ENCODE measurements at regions not wholly inside any gene's neighbourhood (a gene's known extent, or its start where the extent isn't known, plus 50 kb on each side); places are given as distances from the start of the nearest gene placed in this dataset.

- Histone ChIP-seq H3K9ac (ENCODE audit: low read length) (no peak overlapping the region), H3K4me2 (ENCODE audit: low read length) (no peak overlapping the region), H2AFZ (ENCODE audit: low read depth, low read length, poor library complexity, severe bottlenecking) (no peak overlapping the region), H3K9me3 (ENCODE audit: control insufficient read depth in 1 of 2, insufficient read depth in 1 of 2, low read depth in 1 of 2, low read length in 2 of 2) (no peaks in the 10 kb centered on the region), H3K9me2 (ENCODE audit: insufficient read depth) (no peaks in the 10 kb centered on the region), H3K27me3 (ENCODE audit: insufficient read depth, low read length) (no peaks in the 10 kb centered on the region), H3K27ac (ENCODE audit: low read depth, low read length) (no peak overlapping the region), H4K20me1 (ENCODE audit: insufficient read depth) (no peaks in the 10 kb centered on the region), H3K36me3 (ENCODE audit: control insufficient read depth in 1 of 2, insufficient read depth in 2 of 2, low read length in 2 of 2) (no peaks in the 10 kb centered on the region), H3K4me3 (replicated peaks in 1 of 2; ENCODE audit: low read depth in 1 of 2, low read length in 2 of 2) (no peak overlapping the region), H3K4me1 (ENCODE audit: control insufficient read depth in 1 of 2, insufficient read depth in 2 of 2, low read length in 2 of 2) (no peaks in the 10 kb centered on the region), H3K79me2 (ENCODE audit: insufficient read depth, low read length) (no peaks in the 10 kb centered on the region)
- ChIA-PET RAD21 (ENCODE audit: low non-redundant PET in 1 of 2, low total read pairs in 2 of 2, uncharacterized antibody in 2 of 2, unreplicated experiment in 2 of 2) (no interaction called here), CTCF (no interaction called here), POLR2A (no interaction called here)
- DNase-seq (ENCODE audit: low read depth, low spot score) = no peak
- intact Hi-C loops (cut with micrococcal nuclease) = no loop called here
- ATAC-seq = no peak
- no TSS peak for BruUV-seq (replicated peaks)
- TF ChIP-seq SRF (IDR thresholded peaks at IDR 0.05; ENCODE audit: low read depth) (no peak), EGR1 (IDR thresholded peaks at IDR 0.05; ENCODE audit: low read depth) (no peak), CBX3 (IDR thresholded peaks at IDR 0.05; ENCODE audit: low read depth) (no peak), POLR2A (IDR thresholded peaks at IDR 0.05; ENCODE audit: borderline replicate concordance, extremely low read depth, insufficient read depth, insufficient read length) (no peak), ZFX (IDR thresholded peaks at IDR 0.05) (no peak), YY1 (IDR thresholded peaks at IDR 0.05; ENCODE audit: extremely low read depth, insufficient replicate concordance, low read depth, low read length) (no peak), SP1 (IDR thresholded peaks at IDR 0.05; ENCODE audit: low read depth) (no peak), MAX (IDR thresholded peaks at IDR 0.05) (no peak), RAD21 (IDR thresholded peaks at IDR 0.05; ENCODE audit: low read depth) (no peak), SIN3A (IDR thresholded peaks at IDR 0.05; ENCODE audit: low read depth) (no peak), EZH2phosphoT487 (IDR thresholded peaks at IDR 0.05; ENCODE audit: borderline replicate concordance) (no peak), ELF1 (IDR thresholded peaks at IDR 0.05; ENCODE audit: borderline replicate concordance, low read depth) (no peak), CEBPB (IDR thresholded peaks at IDR 0.05; ENCODE audit: low read depth) (no peak), POLR2AphosphoS5 (IDR thresholded peaks at IDR 0.05; ENCODE audit: low read depth, low read length) (no peak)
- TF ChIP-seq, protein P1, sequence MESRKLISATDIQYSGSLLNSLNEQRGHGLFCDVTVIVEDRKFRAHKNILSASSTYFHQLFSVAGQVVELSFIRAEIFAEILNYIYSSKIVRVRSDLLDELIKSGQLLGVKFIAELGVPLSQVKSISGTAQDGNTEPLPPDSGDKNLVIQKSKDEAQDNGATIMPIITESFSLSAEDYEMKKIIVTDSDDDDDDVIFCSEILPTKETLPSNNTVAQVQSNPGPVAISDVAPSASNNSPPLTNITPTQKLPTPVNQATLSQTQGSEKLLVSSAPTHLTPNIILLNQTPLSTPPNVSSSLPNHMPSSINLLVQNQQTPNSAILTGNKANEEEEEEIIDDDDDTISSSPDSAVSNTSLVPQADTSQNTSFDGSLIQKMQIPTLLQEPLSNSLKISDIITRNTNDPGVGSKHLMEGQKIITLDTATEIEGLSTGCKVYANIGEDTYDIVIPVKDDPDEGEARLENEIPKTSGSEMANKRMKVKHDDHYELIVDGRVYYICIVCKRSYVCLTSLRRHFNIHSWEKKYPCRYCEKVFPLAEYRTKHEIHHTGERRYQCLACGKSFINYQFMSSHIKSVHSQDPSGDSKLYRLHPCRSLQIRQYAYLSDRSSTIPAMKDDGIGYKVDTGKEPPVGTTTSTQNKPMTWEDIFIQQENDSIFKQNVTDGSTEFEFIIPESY (IDR thresholded peaks at IDR 0.05; ENCODE audit: extremely low read depth, insufficient replicate concordance, low read length) = no peak
Observed at GRCh38 chr2:145824384-145824783, 1304.5 kb upstream of the ZEB2 start.
